ENCODE measurements at regions not wholly inside any gene's neighbourhood (a gene's known extent, or its start where the extent isn't known, plus 50 kb on each side); places are given as distances from the start of the nearest gene placed in this dataset.

GRCh38 chr6:8829296-8829695, 394.0 kb upstream of the SLC35B3 start:
- no CpG with 5 or more reads among the region's 4 CpGs for WGBS (ENCODE audit: extremely low coverage, insufficient read length, low lambda C conversion rate)

More at GRCh38 chr6:8829296-8829695, 394.0 kb upstream of the SLC35B3 start:
- Mint-ChIP-seq H3K27ac (no peak overlapping the region), H3K36me3 (ENCODE audit: insufficient read depth in 1 of 3, low read depth in 3 of 3) (no peaks in the 10 kb centered on the region), H3K4me3 (no peak overlapping the region), H3K9me3 (no peaks in the 10 kb centered on the region), H3K27me3 (ENCODE audit: low read depth) (no peaks in the 10 kb centered on the region), H3K4me1 (no peaks in the 10 kb centered on the region)
- H2BK5ac ChIP-seq (ENCODE audit: insufficient read length, low read length), result no peak overlapping the region
- H3K56ac ChIP-seq (ENCODE audit: insufficient read length, low read depth, low read length), result no peak overlapping the region
- no peak overlapping the region for H2BK20ac ChIP-seq (ENCODE audit: low read depth, low read length, poor library complexity, severe bottlenecking)
- H3K27ac ChIP-seq (ENCODE audit: insufficient read length, low read depth, low read length), result no peak overlapping the region
- no peak overlapping the region for H4K5ac ChIP-seq (ENCODE audit: insufficient read length, low read depth, low read length)
- H2AFZ ChIP-seq (ENCODE audit: low read length), result no peak overlapping the region
- no peak overlapping the region for H3K14ac ChIP-seq (ENCODE audit: insufficient read depth, low read length)
- no peak overlapping the region for H3K4ac ChIP-seq (ENCODE audit: low read depth, low read length)
- H3K27me3 ChIP-seq (ENCODE audit: insufficient read depth, low read length), result no peaks in the 10 kb centered on the region
- no peaks in the 10 kb centered on the region for H3K23me2 ChIP-seq (ENCODE audit: insufficient read length, low read depth, low read length, poor library complexity, severe bottlenecking)
- H3K79me1 ChIP-seq (ENCODE audit: insufficient read depth, low read depth, low read length, poor library complexity, severe bottlenecking), result no peaks in the 10 kb centered on the region
- H3K23ac ChIP-seq (ENCODE audit: insufficient read length, low read depth, low read length), result no peak overlapping the region
- TF ChIP-seq CTCF (conservative IDR thresholded peaks at IDR 0.05), result no peak
- no peaks in the 10 kb centered on the region for H3K4me1 ChIP-seq (ENCODE audit: insufficient read depth, low read length)
- H4K91ac ChIP-seq (ENCODE audit: insufficient read length, low read depth, low read length), result no peak overlapping the region
- H2BK12ac ChIP-seq (ENCODE audit: insufficient read length, low read depth, low read length), result no peak overlapping the region
- DNase-seq, result no peak
- no peak overlapping the region for H3T11ph ChIP-seq (ENCODE audit: low read length)
- H3K4me2 ChIP-seq (ENCODE audit: insufficient read depth, insufficient read length, low read length), result no peak overlapping the region
- no peak overlapping the region for H4K8ac ChIP-seq (replicated peaks; ENCODE audit: insufficient read length, low read depth, low read length)
- no peak overlapping the region for H3K18ac ChIP-seq (ENCODE audit: insufficient read length, low read depth, low read length)
- no peaks in the 10 kb centered on the region for H3K9me3 ChIP-seq (ENCODE audit: control insufficient read depth, low read depth, low read length)
- no peak overlapping the region for H2BK15ac ChIP-seq (ENCODE audit: low read depth, low read length)
- H2BK120ac ChIP-seq (ENCODE audit: low read depth, low read length, poor library complexity, severe bottlenecking), result no peak overlapping the region
- H4K20me1 ChIP-seq (ENCODE audit: control insufficient read depth, insufficient read depth, insufficient read length), result no peaks in the 10 kb centered on the region
- H2AK5ac ChIP-seq (ENCODE audit: insufficient read length, low read length), result no peak overlapping the region
- no peak overlapping the region for H3K9ac ChIP-seq (ENCODE audit: extremely low read depth, insufficient read length, low read length)
- H3K79me2 ChIP-seq (ENCODE audit: insufficient read depth, low read length), result no peaks in the 10 kb centered on the region

Measured in H9 (cell line).